HL-60/S4 (cell line): ENCODE measurements at regions not wholly inside any gene's neighbourhood (a gene's known extent, or its start where the extent isn't known, plus 50 kb on each side); places are given as distances from the start of the nearest gene placed in this dataset.

Experiments used
- in situ Hi-C: fragments of 300-500 bp; cut with MboI; formaldehyde crosslinking; loops from 2 replicates; pipeline ENCODE4 v1.14.3; 2022; ENCODE audit warnings: low sequenced_read_pairs

DNA sequence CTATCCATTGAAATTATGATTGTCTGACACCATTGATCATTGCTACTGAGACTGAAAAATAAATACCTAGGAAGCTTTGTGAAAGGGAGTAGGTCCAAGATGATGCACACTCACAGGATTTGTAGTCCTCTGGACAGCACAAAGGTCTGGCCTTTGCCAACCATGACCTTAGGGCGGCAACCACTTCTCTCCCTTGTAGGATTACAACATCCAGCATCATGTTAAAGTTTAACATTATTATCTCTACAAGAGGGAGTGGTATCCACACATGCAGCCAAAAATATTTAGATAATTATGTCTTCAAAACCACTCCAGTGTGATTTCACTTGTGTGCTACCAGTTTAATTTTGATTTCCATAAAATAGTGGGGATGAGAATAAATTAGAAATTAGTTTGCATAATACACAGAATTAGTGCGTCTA is 51.1 kb upstream of the NHSL1 start:
- in situ Hi-C loops = no loop called here

DNA sequence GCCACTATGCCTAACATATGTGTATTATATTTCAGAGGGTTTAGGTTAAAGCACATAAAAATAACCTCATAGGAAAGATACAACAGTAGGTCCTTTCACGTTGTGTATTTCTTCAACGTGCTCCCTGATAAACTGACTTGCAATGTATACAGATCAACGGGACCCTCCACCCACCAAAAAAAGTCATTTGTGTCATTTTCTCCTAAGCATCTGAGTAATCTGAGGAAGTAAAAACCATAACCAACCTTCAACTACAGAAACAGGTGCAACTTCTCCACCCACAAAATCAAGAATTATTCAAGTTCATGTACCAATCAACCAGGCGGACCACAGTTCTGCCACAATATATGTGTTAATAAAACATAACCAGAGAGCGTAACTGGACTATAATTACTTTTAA is 54.9 kb upstream of the NHSL1 start:
- in situ Hi-C loops = no loop called here

DNA sequence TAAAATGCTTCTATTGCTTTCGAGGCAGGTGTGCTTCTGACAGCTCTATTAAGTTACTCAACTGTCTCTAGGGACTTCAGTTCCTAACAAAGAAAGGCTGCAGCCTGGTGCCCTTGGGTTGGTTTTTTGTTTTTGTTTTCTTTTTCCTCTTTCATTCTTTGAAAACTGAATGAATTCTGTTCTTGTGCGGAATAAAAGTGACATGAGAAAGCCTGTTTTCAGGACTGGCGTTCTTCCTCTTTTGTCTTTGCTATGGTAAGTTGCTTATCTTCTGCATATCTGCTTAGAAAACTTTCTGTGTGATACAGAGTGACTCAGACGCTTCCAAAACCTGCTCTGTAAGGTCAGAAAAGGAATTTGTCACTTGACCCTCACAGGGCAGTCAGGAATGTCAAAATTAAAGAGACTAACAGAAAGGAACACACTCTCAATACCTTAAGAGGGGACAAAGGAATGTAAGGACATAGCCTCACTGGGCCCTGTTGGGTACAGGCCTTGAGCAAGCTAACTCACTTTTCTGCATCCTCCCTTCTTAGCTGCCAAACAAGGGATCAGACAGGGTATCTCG is 56.2 kb upstream of the NHSL1 start:
- in situ Hi-C loops = no loop called here

DNA sequence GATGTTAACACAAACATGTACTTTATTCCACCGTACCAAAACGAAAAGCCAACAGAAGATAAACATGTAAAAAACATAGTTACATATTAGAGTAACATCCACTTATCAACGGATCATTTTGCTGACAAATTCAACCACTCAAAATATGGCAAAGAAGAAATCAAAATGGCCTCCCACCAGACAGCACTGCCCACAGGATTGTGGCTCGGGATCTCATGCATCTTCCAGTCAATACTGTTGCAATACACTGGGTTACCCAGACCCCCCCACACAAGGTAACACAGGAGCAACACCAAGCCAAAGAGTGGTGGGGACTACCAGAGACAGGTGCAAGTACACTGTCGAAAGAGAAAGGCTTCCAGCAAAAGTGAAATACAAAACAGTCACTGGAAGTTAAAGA is 57.9 kb upstream of the NHSL1 start:
- in situ Hi-C loops = no loop called here

DNA sequence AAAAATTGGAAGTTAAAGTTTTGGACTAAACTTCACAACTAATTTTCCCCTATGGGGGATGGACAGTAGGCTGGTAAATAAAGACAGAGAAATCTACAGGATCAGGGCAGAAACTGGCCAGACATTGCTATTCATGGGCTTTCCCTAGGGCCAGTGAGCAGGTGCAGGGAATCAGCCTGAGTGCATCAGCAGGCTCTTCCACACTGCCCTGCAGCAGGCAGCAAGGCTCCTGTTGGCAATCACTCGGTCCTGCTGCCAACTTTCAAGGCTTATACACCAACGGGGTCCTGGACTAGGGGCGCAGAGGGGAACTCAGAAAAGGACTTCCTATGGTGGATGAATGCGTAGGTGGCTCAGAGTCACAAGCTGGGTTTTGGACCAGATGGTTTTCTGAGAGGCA is 59.8 kb upstream of the NHSL1 start:
- in situ Hi-C loops = no loop called here

DNA sequence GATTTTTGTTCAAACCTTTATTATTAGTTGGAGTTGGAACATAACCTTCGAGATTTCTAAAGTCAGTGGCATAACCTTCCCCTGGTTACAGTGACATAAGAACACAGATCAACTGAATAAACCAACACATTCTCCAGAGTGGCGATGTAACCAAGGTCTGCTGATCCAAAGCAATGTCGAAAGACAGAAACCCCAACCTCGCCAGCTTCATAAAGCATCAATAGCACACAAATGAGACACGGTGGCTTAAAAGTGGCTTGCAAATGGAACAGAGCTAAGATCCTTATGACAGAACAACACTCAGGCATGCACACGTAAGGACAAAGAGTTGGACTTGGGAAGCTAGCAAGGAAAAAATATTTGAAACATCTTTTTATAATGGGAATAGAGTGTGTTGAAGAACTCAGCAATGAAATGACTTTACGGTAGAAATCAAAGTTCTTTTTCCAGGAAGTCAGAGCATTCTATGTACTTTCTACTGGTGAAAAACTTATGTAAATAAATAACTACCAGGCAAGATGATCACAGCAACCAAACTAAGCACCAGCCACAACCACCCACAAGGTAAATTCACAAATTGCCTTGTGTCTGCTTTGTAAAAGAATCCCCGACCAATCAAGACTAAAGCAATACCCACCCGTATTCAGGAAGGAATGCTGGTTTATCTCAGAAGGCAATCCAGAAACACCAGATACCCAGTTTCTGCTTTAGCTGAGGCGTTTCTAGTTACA is 61.0 kb upstream of the NHSL1 start:
- in situ Hi-C loops = no loop called here

DNA sequence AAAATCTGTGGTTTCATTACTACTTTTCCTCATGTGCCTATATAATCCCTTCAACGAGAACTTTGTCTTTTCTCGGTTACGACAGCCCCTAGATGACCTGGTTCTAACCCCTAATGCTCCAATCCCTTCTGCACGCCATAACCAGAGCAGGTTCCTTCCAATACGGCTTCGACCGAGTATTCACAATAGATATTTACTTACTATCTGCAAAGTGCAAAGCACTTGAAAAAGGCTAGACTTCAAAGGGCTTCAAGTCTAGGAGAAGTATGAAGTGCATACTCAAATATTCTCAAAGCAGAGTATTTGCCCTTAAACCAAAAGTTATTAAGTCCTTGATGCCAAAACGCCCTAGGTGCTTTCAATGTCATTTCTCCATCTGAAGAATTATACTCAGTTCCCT is 63.4 kb upstream of the NHSL1 start:
- in situ Hi-C loops = no loop called here

DNA sequence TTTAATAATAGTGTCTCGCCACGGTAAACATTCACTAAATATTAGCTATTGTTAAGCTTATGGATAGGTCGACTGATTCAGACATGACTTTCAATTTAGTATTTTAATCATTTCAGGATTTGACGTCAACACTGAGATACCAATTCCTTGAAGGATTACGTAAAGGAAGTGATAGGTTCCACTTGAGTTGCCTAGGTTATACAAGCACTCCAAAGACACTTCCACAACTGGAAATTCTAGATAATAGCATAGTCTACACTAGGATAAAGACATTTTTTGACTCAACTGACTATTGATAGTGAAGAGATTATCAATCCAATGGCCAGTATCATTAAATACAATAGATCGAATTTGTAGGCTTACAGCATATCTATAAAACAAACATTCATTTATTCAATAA is 63.9 kb upstream of the NHSL1 start:
- in situ Hi-C loops = no loop called here

DNA sequence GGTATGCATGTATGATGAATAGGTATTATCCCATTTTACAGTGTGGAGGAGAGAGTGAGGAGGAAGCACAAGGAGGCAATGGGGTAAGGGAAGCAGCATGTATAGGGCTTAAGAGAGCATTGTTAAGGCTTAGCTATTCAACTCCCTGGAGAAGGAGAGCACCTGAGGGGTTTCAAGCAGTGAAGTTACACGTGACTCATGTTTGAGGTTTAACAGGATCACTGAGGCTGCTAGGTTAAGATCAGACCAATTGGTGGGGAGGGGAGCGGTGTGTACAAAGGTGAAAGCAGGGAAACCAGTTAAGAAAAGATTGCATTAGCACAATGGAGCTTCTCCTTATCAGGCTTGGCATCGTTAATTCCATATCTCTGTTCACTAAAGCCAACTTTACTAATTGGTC is 64.4 kb upstream of the NHSL1 start:
- in situ Hi-C loops = no loop called here

DNA sequence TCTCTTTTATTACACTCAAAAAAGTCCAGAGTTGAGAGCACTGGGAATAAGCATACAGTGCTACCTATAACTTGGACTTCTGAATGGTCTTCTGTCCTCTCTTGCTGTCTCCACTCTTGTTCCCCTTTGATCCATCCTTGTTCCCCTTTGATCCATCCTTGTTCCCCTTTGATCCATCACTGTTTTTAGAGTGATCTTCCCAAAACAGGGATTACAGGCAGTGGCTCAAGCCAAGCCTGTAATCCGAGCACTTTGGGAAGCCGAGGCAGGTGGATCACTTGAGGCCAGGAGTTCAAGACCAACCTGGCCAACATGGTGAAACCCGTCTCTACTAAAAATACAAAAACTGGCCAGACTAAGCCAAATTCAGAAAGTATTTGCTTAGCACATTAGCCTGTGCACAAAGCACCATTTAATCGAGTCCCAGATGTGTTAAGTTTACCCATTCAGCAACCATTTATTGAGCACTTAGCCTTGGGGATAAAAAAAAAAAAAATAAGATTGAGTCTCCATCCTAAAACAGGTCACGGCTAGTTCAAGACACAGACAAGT is 65.0 kb upstream of the NHSL1 start:
- in situ Hi-C loops = no loop called here

DNA sequence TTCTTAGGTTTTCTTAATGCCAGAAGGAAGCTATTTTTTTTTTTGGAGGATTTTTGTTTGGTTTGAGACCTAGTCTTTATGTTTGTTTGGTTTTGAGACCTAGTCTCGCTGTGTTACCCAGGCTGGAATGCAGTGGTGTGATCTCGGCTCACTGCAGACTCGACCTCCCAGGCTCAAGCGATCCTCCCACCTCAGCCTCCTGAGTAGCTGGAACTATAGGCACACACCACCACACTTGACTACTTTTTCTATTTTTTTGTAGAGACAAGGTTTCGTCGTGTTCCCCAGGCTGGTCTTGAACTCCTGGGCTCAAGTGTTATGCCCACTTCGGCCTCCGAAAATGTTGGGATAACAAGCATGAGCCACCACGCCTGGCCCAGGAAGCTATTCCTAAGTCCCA is 67.8 kb upstream of the NHSL1 start:
- in situ Hi-C loops = no loop called here

DNA sequence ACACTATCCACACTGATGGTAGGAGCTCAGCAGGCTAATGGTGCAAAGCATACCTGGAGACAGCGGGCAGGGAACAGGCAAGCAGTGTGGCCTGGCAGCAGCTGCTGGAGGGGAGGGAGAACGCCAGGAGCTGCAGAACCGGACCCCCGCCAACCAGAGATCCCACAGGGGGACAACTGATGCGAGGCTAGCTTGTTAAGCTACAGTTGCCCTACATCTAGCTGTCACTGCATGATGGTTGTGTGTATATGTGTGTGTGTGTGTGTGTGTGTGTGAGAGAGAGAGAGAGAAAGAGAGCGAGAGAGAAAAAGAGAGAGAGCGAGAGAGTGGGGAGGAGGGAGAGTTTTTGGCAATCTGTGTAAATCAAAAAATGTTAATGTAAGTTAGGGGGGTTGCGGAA is 69.7 kb upstream of the NHSL1 start:
- in situ Hi-C loops = no loop called here

DNA sequence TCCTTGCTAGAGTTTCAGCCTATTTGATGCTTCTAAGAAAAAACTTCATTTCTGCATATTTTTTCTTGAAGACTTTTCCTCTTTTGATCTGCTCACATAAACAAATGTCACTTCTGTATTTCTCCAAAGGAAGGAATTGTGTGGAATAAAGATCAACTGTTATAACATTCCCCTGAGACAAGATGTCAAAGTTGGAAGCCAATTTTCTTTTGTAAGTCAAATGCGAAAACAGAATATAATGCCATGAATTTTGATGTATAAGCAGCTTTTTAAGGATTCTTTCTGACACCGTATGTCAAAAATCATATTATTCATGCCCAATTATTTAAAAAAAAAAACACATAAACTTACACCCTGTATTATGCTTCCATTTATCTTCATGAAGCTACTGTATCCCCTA is 70.3 kb upstream of the NHSL1 start:
- in situ Hi-C loops = no loop called here

DNA sequence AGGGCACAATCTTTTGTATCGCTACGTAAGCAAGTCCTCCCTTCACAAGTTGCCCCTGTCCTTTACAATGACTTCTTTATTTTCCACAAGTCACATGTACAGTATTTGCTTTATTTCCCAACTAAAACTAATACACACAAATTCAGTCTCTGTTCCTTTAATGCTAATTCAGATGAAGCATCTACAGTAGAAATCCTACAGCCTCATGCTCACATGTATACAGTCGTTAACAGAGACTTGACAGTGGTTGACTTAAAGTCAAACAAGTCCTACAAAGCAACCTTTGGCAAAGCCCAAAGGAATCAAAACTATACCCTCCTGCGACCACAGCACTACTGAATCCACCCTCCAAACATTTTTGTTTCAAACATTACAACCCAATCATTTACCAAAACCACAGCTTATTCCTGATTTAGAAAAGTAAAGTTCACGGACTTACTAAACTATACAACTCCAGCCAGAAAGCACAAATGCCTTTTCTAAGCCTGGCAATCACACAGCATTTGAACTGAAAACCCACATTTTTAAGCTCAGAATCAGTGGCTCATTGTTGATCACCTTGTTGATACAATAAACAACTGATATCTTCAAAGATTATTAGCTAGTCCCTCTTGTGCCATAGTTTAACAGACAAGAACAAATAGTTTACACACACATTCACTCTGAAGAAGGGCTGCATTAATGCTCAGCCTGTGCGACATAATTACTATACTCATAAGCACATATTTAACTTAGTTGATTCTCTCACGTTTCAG is 70.9 kb upstream of the NHSL1 start:
- in situ Hi-C loops = no loop called here

DNA sequence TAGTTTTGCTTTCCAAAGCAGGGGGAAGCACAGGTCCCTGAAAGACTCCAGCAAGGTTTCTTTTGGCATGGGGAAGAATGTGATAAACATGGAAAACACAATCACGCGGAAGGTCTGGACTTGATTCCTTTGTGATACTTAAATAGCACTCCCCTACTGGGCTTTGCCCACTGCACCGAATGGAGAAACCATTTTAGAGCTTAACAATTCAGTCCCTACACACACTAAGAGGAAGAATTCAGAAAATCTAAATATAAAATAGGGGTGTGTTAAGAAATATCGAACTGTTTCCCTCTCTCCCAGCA is 71.4 kb upstream of the NHSL1 start:
- in situ Hi-C loops = no loop called here

DNA sequence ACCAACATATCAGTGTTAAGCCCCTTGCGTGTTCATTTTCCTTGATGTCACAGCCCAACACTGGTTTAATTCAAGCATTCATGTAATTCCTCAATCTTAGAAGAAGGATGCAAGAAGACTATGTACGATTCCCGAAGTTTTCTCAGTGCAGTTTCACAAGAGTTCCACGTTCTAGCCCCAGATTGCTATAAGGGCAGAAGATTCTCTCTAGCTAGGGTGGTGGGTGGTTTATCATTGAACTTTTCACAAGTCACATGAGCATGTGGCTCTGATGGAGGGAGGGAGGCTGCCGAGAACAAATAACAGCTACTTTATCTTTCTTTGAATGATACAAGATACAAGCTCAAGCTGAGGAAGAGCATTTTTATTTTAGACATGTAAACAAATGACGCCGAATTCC is 71.9 kb upstream of the NHSL1 start:
- in situ Hi-C loops = no loop called here

DNA sequence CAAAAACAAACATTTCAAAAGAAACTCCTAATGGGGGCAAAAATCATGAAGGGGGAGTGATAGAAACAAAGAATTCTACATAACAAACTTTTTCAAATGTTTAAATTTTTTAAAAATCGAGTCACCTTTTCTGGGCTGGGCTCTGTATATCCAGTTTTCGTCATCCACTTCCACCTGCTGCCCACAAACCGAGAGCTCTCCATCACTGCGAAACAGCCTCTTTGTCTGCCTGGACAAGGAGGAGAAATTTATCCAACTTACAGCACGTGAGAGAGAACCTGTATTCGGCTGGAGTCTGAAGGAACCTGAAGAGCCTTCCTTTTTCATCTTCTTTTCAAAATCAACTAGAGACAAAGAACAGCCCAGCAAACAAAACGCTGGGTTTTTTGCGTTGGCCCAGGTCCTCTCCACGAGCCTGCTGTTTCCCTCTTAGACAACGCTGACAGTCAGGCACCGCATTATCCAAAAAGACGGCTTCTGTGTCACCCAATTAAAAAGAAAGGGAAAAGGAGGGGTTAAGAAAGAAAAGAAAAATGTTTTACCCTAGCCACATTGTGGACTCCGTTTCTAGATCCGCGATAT is 72.4 kb upstream of the NHSL1 start:
- in situ Hi-C loops = no loop called here

DNA sequence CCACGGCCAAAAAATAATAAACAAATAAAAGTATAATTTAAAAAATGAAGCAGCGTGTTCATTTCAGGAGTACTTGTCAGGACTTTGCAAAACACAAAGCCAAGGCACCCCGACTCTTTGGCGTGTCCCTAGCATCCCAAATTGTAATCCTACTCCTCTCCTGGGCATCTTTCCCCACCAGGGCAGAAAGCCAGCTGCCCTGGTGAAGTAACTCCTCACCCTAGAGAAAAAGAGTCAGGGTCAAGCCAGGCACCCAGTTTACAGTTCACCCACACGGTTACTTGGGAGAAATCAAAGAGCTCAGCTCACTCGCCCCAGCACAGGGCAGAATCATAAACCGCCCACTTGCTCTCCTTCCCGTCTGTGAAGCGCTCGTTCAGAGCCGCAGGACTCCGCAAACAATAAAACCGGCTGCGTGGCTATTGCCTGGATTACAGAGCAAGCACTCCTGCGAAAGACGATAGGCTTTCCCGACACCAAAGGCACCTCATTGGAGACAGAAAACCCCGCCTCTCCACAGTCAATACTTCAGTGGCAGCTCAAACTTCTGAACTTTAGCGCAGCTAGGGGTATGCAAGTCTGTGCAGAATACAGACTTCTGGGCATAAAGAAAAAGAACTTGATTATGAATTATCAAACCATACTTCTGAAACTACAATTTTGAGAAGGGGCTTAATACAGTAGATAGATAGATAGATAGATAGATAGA is 73.0 kb upstream of the NHSL1 start:
- in situ Hi-C loops = no loop called here

DNA sequence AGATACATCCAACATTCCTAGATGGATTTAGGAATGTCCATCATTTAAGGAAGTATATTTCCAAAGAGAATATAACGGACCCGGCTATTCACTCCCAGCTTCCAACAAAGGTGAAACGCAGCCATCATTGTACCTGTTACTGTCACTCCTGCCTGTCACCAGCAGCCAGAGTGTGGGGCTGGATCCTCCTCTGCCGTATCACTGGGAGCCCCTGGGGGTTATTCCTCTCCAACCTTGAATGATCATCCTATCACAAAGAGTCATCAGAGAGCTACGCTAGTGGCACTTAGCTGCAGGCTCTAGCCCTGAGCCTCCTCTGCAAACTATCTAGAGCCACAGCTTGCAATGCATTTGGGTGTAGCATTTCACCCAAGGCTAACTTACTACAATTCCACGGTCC is 73.6 kb upstream of the NHSL1 start:
- in situ Hi-C loops = no loop called here

DNA sequence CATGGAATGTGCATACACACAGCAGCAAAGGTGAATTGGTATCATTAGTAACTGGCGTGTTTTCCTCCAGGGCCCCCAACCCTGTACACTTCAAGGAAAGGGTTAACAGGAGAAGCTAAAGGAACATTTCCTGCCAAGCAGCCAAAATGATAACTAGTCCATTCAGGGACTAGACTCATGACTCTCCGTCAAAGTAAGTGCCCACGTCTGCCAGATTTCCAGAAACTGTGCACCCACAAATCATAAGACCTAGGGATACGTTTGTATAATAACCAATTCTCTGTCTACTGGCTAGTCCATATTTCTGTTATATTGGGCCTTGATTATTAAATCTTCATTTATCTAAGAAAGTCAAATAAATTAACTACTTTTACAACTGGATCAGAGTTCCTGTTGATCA is 76.0 kb upstream of the NHSL1 start:
- in situ Hi-C loops = loop anchor here (25.0 kb wide), 1 partner anchor 787 kb away; the partner anchor contains the start of gene CITED2

DNA sequence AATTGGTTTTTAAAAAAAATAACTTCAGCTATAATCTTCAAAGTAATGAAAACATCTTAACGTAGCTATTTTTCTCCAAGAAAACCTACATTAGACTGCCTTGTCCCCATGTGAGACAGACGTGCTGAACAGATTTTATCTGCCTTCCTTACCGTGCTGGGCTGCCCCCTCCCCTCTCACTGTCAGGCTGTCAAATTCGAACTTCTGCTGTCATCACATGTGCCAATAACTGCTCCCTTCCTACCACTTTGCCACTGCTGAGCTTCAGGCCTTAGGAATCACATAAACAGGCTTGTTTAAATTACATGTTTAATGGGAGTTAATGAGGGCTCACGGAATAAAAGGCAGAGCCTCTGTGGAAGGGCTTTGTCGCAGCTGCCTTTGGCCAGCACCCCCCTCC is 77.0 kb upstream of the NHSL1 start:
- in situ Hi-C loops = loop anchor here (25.0 kb wide), 1 partner anchor 786 kb away; the partner anchor contains the start of gene CITED2
